ENCODE measurements at regions not wholly inside any gene's neighbourhood (a gene's known extent, or its start where the extent isn't known, plus 50 kb on each side); places are given as distances from the start of the nearest gene placed in this dataset.

- TF ChIP-seq RAD21 (IDR thresholded peaks at IDR 0.05; ENCODE audit: low read depth), result no peak
- no peak for TF ChIP-seq TAF1 (IDR thresholded peaks at IDR 0.05; ENCODE audit: low read depth)
- no peak for TF ChIP-seq EP300 (IDR thresholded peaks at IDR 0.05; ENCODE audit: borderline replicate concordance)
- no peak for TF ChIP-seq MAX (IDR thresholded peaks at IDR 0.05)
- TF ChIP-seq REST (IDR thresholded peaks at IDR 0.05; ENCODE audit: low read depth), result no peak
- no peak for TF ChIP-seq ZBTB7A (IDR thresholded peaks at IDR 0.05; ENCODE audit: low read depth)
- no peak for TF ChIP-seq CEBPB (IDR thresholded peaks at IDR 0.05)
- TF ChIP-seq YY1 (IDR thresholded peaks at IDR 0.05; ENCODE audit: low read depth), result no peak
- no peak for TF ChIP-seq NFIC (IDR thresholded peaks at IDR 0.05)
- TF ChIP-seq CREB1 (IDR thresholded peaks at IDR 0.05; ENCODE audit: low read depth), result no peak
- no peak for TF ChIP-seq USF1 (IDR thresholded peaks at IDR 0.05)
- no peak for TF ChIP-seq TEAD4 (IDR thresholded peaks at IDR 0.05)
- TF ChIP-seq TCF12 (IDR thresholded peaks at IDR 0.05; ENCODE audit: low read depth), result no peak
- TF ChIP-seq FOXM1 (IDR thresholded peaks at IDR 0.05; ENCODE audit: borderline replicate concordance, low read depth), result no peak
Measured at GRCh38 chr1:163768576-163768975, 446.8 kb downstream of the NUF2 start.
